Transverse colon (tissue), 4 donors: ENCODE measurements at regions not wholly inside any gene's neighbourhood (a gene's known extent, or its start where the extent isn't known, plus 50 kb on each side); places are given as distances from the start of the nearest gene placed in this dataset.

ENCODE experiments used
- DNase-seq: peaks from one replicate; pipeline ENCODE4 v3.0.0-alpha.2; 2019
- H3K27ac ChIP-seq, 4 donors: fragments of 200-600 bp; sonication (generic); 2 replicates each; pipeline ENCODE4 v1.5.1; 2016 to 2018; ENCODE audit warnings: inconsistent platforms in 4 of 4
- H3K27me3 ChIP-seq: fragments of 200-600 bp; sonication (generic); 2 replicates; pipeline ENCODE4 v1.5.1; 2017; ENCODE audit warnings: inconsistent platforms
- H3K36me3 ChIP-seq, 4 donors: fragments of 200-600 bp; sonication (generic); 2 replicates each; pipeline ENCODE4 v1.5.1; 2017 to 2019; ENCODE audit warnings: inconsistent platforms in 4 of 4
- H3K4me1 ChIP-seq, 4 donors: fragments of 200-600 bp; sonication (generic); 2 replicates each; pipeline ENCODE4 v1.5.1; 2017 to 2020; ENCODE audit warnings: inconsistent platforms in 4 of 4
- H3K4me3 ChIP-seq, 4 donors: fragments of 200-600 bp; sonication (generic); 1 replicate in 1 of 4; 2 replicates in 3 of 4; pipeline versions ENCODE4 v1.5.1 to v1.6.1; 2017 to 2019; ENCODE audit warnings: inconsistent platforms in 4 of 4
- H3K9me3 ChIP-seq, 2 donors: fragments of 200-600 bp; sonication (generic); 2 replicates each; pipeline ENCODE4 v1.5.1; 2017 to 2019; ENCODE audit warnings: inconsistent platforms in 2 of 2
- EP300 ChIP-seq: sonication (generic); formaldehyde crosslinking; IDR thresholded peaks from one replicate; pipeline ENCODE4 v1.6.1; 2017; ENCODE audit warnings: antibody characterized with exemption, low read depth
- POLR2A ChIP-seq: fragments of 450-650 bp; IDR thresholded peaks from one replicate; pipeline ENCODE4 v1.6.1; 2016; ENCODE audit warnings: antibody characterized with exemption, mild to moderate bottlenecking, moderate library complexity
- POLR2AphosphoS5 ChIP-seq, 3 donors: sonication (generic); formaldehyde crosslinking; IDR thresholded peaks; one replicate each; pipeline ENCODE4 v1.6.1; 2016; ENCODE audit warnings: antibody characterized with exemption in 3 of 3
- WGBS, 2 donors: methylation state at CpG; one replicate each; pipeline ENCODE4 v1.1.5; 2018; ENCODE audit warnings: low coverage in 1 of 2; 5-methylcytosine and 5-hydroxymethylcytosine counted together
- in situ Hi-C, 4 donors: fragments of 200-750 bp; cut with MboI; loops; one replicate each; pipeline versions ENCODE4 v1.15.0 to v1.15.1; 2017; ENCODE audit warnings: low sequenced_read_pairs in 3 of 4, low pct_ligation_motif_present in 1 of 4, low pct_unique_long_range_greater_than_20kb in 1 of 4
- intact Hi-C: fragments of 100-400 bp; cut with DNase I; formaldehyde crosslinking; loops from one replicate; pipeline ENCODE4 v1.15.1; 2023; ENCODE audit warnings: low total_unique reads
- TF ChIP-seq, protein P1 (sequence below), 5 experiments: fragments of 200-600 bp in 3 of 5; fragments of 450-650 bp in 2 of 5; sonication (generic) in 3 of 5; IDR thresholded peaks; 1 replicate in 2 of 5; 2 replicates in 3 of 5; pipeline ENCODE4 v1.5.1; 2016 to 2017; ENCODE audit warnings: antibody characterized with exemption in 5 of 5, inconsistent platforms in 3 of 5, mild to moderate bottlenecking in 2 of 5, moderate library complexity in 1 of 5

GRCh38 chr9:84493284-84493947 lies 152.9 kb upstream of the SLC28A3 start:
- Histone ChIP-seq H3K27ac (no peak overlapping the region), H3K36me3 (no peaks in the 10 kb centered on the region), H3K27me3 (no peaks in the 10 kb centered on the region), H3K4me1 (no peaks in the 10 kb centered on the region), H3K9me3 (no peaks in the 10 kb centered on the region), H3K4me3 (no peak overlapping the region)
- intact Hi-C loops = no loop called here
- DNase-seq = no peak
- 77 to 86% methylated on average over 1 to 6 of the region's 6 CpGs for WGBS, 2 donors
- no peak for TF ChIP-seq EP300
- in situ Hi-C loops = no loop called here

DNA sequence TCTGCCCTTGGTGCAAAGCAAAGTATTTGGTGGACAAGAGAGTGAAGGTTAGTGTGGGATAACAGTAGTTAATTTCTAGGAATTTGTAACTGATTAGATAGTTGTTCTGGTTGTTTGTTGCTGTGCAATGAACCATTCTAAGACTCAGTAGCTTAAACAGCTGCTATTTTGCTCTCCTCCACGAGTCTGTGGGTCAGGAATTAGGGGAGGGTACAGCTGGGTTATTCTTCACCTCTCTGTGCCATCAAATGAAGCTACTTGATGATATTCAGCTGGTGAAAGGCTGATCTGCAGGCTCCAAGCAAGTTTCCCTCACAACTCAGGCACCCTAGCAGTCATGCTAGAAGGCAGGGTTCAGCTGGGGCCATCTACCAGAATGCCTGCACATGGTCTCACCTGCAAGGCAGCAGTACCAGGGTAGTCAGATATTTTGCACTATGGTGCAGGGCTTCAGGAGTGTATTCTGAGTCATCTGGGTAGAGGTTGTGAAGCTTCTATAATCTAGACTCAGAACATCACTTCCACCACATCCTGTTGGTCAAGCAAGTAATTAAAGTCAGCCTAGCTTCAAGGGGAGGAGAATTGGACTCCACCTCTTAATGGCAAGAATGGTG lies 159.5 kb upstream of the SLC28A3 start:
- Histone ChIP-seq H3K27me3 (no peaks in the 10 kb centered on the region), H3K4me3 (no peak overlapping the region), H3K27ac (no peak overlapping the region), H3K9me3 (no peaks in the 10 kb centered on the region), H3K4me1 (no peaks in the 10 kb centered on the region), H3K36me3 (no peaks in the 10 kb centered on the region)
- in situ Hi-C loops = no loop called here
- no peak for DNase-seq
- WGBS, 2 donors = 11 to 13% methylated on average over 1 of the region's 1 CpG
- intact Hi-C loops = no loop called here
- TF ChIP-seq POLR2AphosphoS5 (IDR thresholded peaks at IDR 0.05) = no peak
- no peak for TF ChIP-seq POLR2A
- TF ChIP-seq EP300 = no peak
- TF ChIP-seq, protein P1, sequence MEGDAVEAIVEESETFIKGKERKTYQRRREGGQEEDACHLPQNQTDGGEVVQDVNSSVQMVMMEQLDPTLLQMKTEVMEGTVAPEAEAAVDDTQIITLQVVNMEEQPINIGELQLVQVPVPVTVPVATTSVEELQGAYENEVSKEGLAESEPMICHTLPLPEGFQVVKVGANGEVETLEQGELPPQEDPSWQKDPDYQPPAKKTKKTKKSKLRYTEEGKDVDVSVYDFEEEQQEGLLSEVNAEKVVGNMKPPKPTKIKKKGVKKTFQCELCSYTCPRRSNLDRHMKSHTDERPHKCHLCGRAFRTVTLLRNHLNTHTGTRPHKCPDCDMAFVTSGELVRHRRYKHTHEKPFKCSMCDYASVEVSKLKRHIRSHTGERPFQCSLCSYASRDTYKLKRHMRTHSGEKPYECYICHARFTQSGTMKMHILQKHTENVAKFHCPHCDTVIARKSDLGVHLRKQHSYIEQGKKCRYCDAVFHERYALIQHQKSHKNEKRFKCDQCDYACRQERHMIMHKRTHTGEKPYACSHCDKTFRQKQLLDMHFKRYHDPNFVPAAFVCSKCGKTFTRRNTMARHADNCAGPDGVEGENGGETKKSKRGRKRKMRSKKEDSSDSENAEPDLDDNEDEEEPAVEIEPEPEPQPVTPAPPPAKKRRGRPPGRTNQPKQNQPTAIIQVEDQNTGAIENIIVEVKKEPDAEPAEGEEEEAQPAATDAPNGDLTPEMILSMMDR (IDR thresholded peaks at IDR 0.05) = no peak

DNA sequence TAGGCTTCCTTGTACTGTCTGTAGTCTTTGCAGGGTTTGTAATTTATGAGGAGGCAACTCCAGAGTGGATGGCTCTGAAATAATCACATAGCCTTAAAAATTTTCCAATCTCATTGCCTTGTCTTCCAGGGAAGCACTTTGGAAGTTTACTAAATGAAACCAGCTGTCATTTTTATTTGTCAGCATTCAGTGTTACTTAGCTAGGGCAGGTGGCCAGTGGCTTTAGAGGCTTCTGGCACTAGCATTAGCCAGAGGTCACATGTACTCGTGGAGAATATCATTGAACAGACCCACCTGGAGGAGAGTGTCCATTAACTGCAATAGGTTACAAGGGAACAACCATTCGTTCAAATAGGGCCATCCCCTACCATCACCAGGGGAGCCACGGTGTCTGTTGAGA lies 160.3 kb upstream of the SLC28A3 start:
- in situ Hi-C loops = no loop called here
- Histone ChIP-seq H3K4me3 (no peak overlapping the region), H3K27ac (no peak overlapping the region), H3K4me1 (no peaks in the 10 kb centered on the region), H3K36me3 (no peaks in the 10 kb centered on the region), H3K9me3 (no peaks in the 10 kb centered on the region), H3K27me3 (no peaks in the 10 kb centered on the region)
- intact Hi-C loops = no loop called here
- no peak for TF ChIP-seq EP300
- TF ChIP-seq, protein P1 (IDR thresholded peaks at IDR 0.05) = no peak
- TF ChIP-seq POLR2A = no peak
- TF ChIP-seq POLR2AphosphoS5 (IDR thresholded peaks at IDR 0.05) = no peak
- DNase-seq = no peak
- WGBS, 2 donors = 57% methylated on average over 3 of the region's 3 CpGs; no CpG with 5 or more reads in 1 of the 2 donors

DNA sequence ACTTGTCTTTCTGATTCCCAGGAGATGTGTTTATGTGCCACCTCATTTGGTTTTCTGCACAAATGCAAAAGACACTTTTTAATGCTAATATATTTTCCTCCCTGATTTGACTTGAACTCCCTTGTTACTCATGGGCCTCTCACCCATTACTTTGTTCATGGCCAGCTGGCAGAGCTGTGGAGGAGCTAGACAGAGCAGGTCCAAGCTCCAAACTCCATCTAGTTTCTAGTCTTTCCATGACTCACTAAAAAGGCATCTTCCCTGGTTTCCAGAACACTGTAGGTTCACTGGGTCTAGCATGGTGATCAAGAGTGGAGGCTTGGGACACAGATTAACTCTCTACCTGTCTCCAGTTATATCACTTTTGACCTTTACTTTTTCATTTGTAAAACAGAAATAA lies 161.0 kb upstream of the SLC28A3 start:
- no peaks in the 10 kb centered on the region for H3K9me3 ChIP-seq
- H3K4me1 ChIP-seq = no peaks in the 10 kb centered on the region
- H3K27me3 ChIP-seq = no peaks in the 10 kb centered on the region
- no peak overlapping the region for H3K27ac ChIP-seq
- in situ Hi-C loops = no loop called here
- TF ChIP-seq, protein P1 (IDR thresholded peaks at IDR 0.05) = no peak
- no peak for TF ChIP-seq POLR2A
- TF ChIP-seq POLR2AphosphoS5 (IDR thresholded peaks at IDR 0.05) = no peak
- no peak for TF ChIP-seq EP300
- no peak overlapping the region for H3K4me3 ChIP-seq
- no peaks in the 10 kb centered on the region for H3K36me3 ChIP-seq
- no peak for DNase-seq
- intact Hi-C loops = no loop called here

GRCh38 chr9:84502066-84502465 lies 161.5 kb upstream of the SLC28A3 start:
- Histone ChIP-seq H3K27me3 (no peaks in the 10 kb centered on the region), H3K36me3 (no peaks in the 10 kb centered on the region), H3K4me1 (no peaks in the 10 kb centered on the region), H3K4me3 (no peak overlapping the region), H3K9me3 (no peaks in the 10 kb centered on the region), H3K27ac (no peak overlapping the region)
- in situ Hi-C loops (no loop called here), intact Hi-C loops (no loop called here)
- no peak for TF ChIP-seq EP300
- no peak for TF ChIP-seq POLR2AphosphoS5 (IDR thresholded peaks at IDR 0.05)
- TF ChIP-seq, protein P1 (IDR thresholded peaks at IDR 0.05) = no peak
- no peak for TF ChIP-seq POLR2A
- no peak for DNase-seq
